A549 (cell line): ENCODE measurements at regions not wholly inside any gene's neighbourhood (a gene's known extent, or its start where the extent isn't known, plus 50 kb on each side); places are given as distances from the start of the nearest gene placed in this dataset.

ENCODE experiments used
- ATAC-seq, 2 experiments: fragments of 200-7000 bp in 1 of 2; fragments of >200 bp in 1 of 2; cut with Nextera tagmentation in 1 of 2; cut with Tn5 transposase in 1 of 2; 3 replicates each; pipeline versions ENCODE4 v1.8.0 to v1.9.1; 2018 to 2020; ENCODE audit warnings: mild to moderate bottlenecking in 1 of 2, moderate library complexity in 1 of 2
- CTCF ChIA-PET: fragments of 300-600 bp; sonication (Branson Sonifier 250); formaldehyde crosslinking; extraction: SDS; loops from one replicate; lab custom pipeline; 2021; ENCODE audit warnings: antibody characterized with exemption, inconsistent platforms; lab: Yijun Ruan, JAX
- POLR2A ChIA-PET: fragments of 350-600 bp; formaldehyde crosslinking; extraction: SDS; loops from one replicate; lab custom pipeline; 2021; ENCODE audit warnings: antibody characterized with exemption, inconsistent platforms; lab: Yijun Ruan, JAX
- DNase-seq, 2 experiments: peaks; one replicate each; pipeline versions ENCODE4 v3.0.0 to v3.0.0-alpha.2; 2011 to 2016; ENCODE audit warnings: low read depth in 1 of 2, low spot score in 1 of 2
- FAIRE-seq: peaks from 2 replicates; lab custom pipeline; 2011; peaks lifted over from hg19 to GRCh38; lab: Jason Lieb, UNC
- H3K27ac ChIP-seq, 2 experiments: fragments of >200 bp; sonication (Bioruptor Twin); formaldehyde crosslinking; 3 replicates each; pipeline ENCODE4 v1.5.1; 2016 to 2017
- H3K4me1 ChIP-seq: fragments of >200 bp; sonication (Bioruptor Twin); formaldehyde crosslinking; 3 replicates; pipeline ENCODE4 v1.6.1; 2016
- H3K4me2 ChIP-seq: fragments of >200 bp; sonication (Bioruptor Twin); formaldehyde crosslinking; 3 replicates; pipeline ENCODE4 v1.6.1; 2016
- H3K4me3 ChIP-seq: fragments of >200 bp; sonication (Bioruptor Twin); formaldehyde crosslinking; 3 replicates; pipeline ENCODE4 v1.5.1; 2016
- H3K9me3 ChIP-seq: fragments of >200 bp; sonication (Bioruptor Twin); formaldehyde crosslinking; 3 replicates; pipeline ENCODE4 v1.6.1; 2016
- CBX2 ChIP-seq: fragments of 200-600 bp; sonication (generic); IDR thresholded peaks from 2 replicates; pipeline ENCODE4 v1.6.1; 2016; ENCODE audit warnings: low read depth, mild to moderate bottlenecking, borderline replicate concordance
- CBX8 ChIP-seq: fragments of 200-600 bp; sonication (generic); IDR thresholded peaks from 2 replicates; pipeline ENCODE4 v1.6.1; 2016
- EHMT2 ChIP-seq: fragments of 200-600 bp; sonication (generic); IDR thresholded peaks from 2 replicates; pipeline ENCODE4 v1.6.1; 2016; ENCODE audit warnings: antibody characterized with exemption, low read depth, mild to moderate bottlenecking, moderate library complexity
- FOSB ChIP-seq: fragments of 250-450 bp; sonication (Bioruptor Pico); IDR thresholded peaks from 2 replicates; pipeline ENCODE4 v1.5.0; 2020; ENCODE audit warnings: mild to moderate bottlenecking, moderate library complexity
- FOXS1 ChIP-seq: fragments of 250-450 bp; sonication (Bioruptor Pico); IDR thresholded peaks from 2 replicates; pipeline ENCODE4 v1.5.0; 2020; ENCODE audit warnings: mild to moderate bottlenecking, moderate library complexity
- GATA3 ChIP-seq: IDR thresholded peaks from 2 replicates; pipeline ENCODE4 v1.6.1; 2012; ENCODE audit warnings: borderline replicate concordance
- HDAC2 ChIP-seq: fragments of 200-600 bp; sonication (generic); IDR thresholded peaks from 2 replicates; pipeline ENCODE4 v1.6.1; 2016
- HEYL ChIP-seq: fragments of 250-450 bp; sonication (Bioruptor Pico); IDR thresholded peaks from 2 replicates; pipeline ENCODE4 v1.8.0; 2021; ENCODE audit warnings: mild to moderate bottlenecking, moderate library complexity
- HOXA7 ChIP-seq: fragments of 250-450 bp; sonication (Bioruptor Pico); IDR thresholded peaks from 2 replicates; pipeline ENCODE4 v1.5.0; 2020; ENCODE audit warnings: mild to moderate bottlenecking, moderate library complexity
- JUNB ChIP-seq: fragments of >200 bp; sonication (Bioruptor Twin); formaldehyde crosslinking; IDR thresholded peaks from 2 replicates; pipeline ENCODE4 v1.6.1; 2016
- KDM1A ChIP-seq: fragments of 200-600 bp; sonication (generic); IDR thresholded peaks from 2 replicates; pipeline ENCODE4 v1.6.1; 2016; ENCODE audit warnings: low read depth, mild to moderate bottlenecking
- MAZ ChIP-seq: fragments of 150-350 bp; IDR thresholded peaks from 2 replicates; pipeline ENCODE4 v1.6.1; 2014; ENCODE audit warnings: antibody characterized with exemption, low read depth, low read length, borderline replicate concordance
- NPAS2 ChIP-seq: fragments of 250-450 bp; sonication (Bioruptor Pico); IDR thresholded peaks from 2 replicates; pipeline ENCODE4 v1.8.0; 2022; ENCODE audit warnings: mild to moderate bottlenecking, moderate library complexity, borderline replicate concordance
- NR3C1 ChIP-seq: fragments of >200 bp; sonication (Bioruptor Twin); formaldehyde crosslinking; IDR thresholded peaks from 3 replicates; pipeline ENCODE4 v1.6.1; 2017
- PHF8 ChIP-seq: fragments of 200-600 bp; sonication (generic); IDR thresholded peaks from 2 replicates; pipeline ENCODE4 v1.6.1; 2016; ENCODE audit warnings: low read depth, mild to moderate bottlenecking, antibody characterized with exemption, moderate library complexity, borderline replicate concordance
- POLR2A ChIP-seq: IDR thresholded peaks from 2 replicates; pipeline ENCODE4 v1.6.1; 2012; ENCODE audit warnings: mild to moderate bottlenecking, low read length
- POLR2AphosphoS2 ChIP-seq: conservative IDR thresholded peaks from 2 replicates; pipeline ENCODE4 v1.6.1; 2012; ENCODE audit warnings: low read length, improper control_type of control experiment, inconsistent platforms
- RAD21 ChIP-seq, 2 experiments: fragments of >200 bp in 1 of 2; sonication (Bioruptor Twin) in 1 of 2; formaldehyde crosslinking in 1 of 2; IDR thresholded peaks in 1 of 2; conservative IDR thresholded peaks in 1 of 2; 2 replicates in 1 of 2; 3 replicates in 1 of 2; pipeline ENCODE4 v1.6.1; 2012 to 2018; ENCODE audit warnings: inconsistent platforms in 1 of 2
- RARB ChIP-seq: fragments of 250-450 bp; sonication (Bioruptor Pico); IDR thresholded peaks from 2 replicates; pipeline ENCODE4 v1.8.0; 2021; ENCODE audit warnings: mild to moderate bottlenecking, moderate library complexity
- SMC3 ChIP-seq: fragments of >200 bp; sonication (Bioruptor Twin); formaldehyde crosslinking; IDR thresholded peaks from 3 replicates; pipeline ENCODE4 v1.6.1; 2018; ENCODE audit warnings: inconsistent platforms
- TFCP2L1 ChIP-seq: fragments of 250-450 bp; sonication (Bioruptor Pico); IDR thresholded peaks from 2 replicates; pipeline ENCODE4 v1.5.0; 2021; ENCODE audit warnings: mild to moderate bottlenecking
- TP53 ChIP-seq: fragments of 250-450 bp; sonication (Bioruptor Pico); IDR thresholded peaks from 2 replicates; pipeline ENCODE4 v1.5.0; 2021; ENCODE audit warnings: mild to moderate bottlenecking, moderate library complexity
- ZC3H11A ChIP-seq: fragments of 450-650 bp; IDR thresholded peaks from 2 replicates; pipeline ENCODE4 v1.6.1; 2014; ENCODE audit warnings: antibody characterized with exemption, mild to moderate bottlenecking
- ZFP36 ChIP-seq: fragments of 450-650 bp; IDR thresholded peaks from 2 replicates; pipeline ENCODE4 v1.6.1; 2014; ENCODE audit warnings: borderline replicate concordance; ENCODE audit not compliant: partially characterized antibody
- ZSCAN20 ChIP-seq: fragments of 250-450 bp; sonication (Bioruptor Pico); IDR thresholded peaks from 2 replicates; pipeline ENCODE4 v1.8.0; 2022; ENCODE audit warnings: mild to moderate bottlenecking, moderate library complexity
- WGBS: methylation state at CpG from one replicate; pipeline ENCODE4 v1.1.6; 2017; ENCODE audit errors: missing lambda C conversion rate; 5-methylcytosine and 5-hydroxymethylcytosine counted together
- TF ChIP-seq, protein P1 (sequence below): fragments of >200 bp; sonication (Bioruptor Twin); formaldehyde crosslinking; IDR thresholded peaks from 3 replicates; pipeline ENCODE4 v1.5.1; 2016
- TF ChIP-seq, protein P2 (sequence below): fragments of >200 bp; sonication (Bioruptor Twin); formaldehyde crosslinking; IDR thresholded peaks from 2 replicates; pipeline ENCODE4 v1.6.1; 2016
- TF ChIP-seq, protein P3 (sequence below): IDR thresholded peaks from 2 replicates; pipeline ENCODE4 v1.6.1; 2012; ENCODE audit warnings: low read depth, borderline replicate concordance
- TF ChIP-seq, protein P4 (sequence below): IDR thresholded peaks from 2 replicates; pipeline ENCODE4 v1.6.1; 2012
- TF ChIP-seq, protein P5 (sequence below): fragments of 250-450 bp; sonication (Bioruptor Pico); IDR thresholded peaks from 2 replicates; pipeline ENCODE4 v1.5.0; 2020; ENCODE audit warnings: low read depth, mild to moderate bottlenecking, moderate library complexity

DNA sequence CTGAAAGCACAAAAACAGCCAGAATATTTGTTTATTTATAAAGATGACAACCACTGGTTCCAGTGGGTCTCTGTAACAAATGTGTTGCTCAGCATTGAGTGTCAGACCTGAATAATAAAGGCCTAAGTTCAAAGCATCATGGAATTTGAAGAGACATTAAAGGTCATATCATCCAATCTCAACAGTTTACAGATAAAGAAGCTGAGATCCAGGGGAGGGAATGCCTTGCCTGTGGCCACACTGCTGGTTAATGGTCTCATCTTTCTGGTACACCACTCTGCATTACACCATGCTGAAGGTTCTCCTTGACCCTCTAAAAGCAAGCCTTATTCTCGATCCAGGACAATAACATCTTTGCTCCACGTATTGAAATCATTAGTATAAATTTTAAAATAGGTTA is 446.5 kb upstream of the ACVR2A start:
- WGBS = 2% methylated on average over 2 of the region's 2 CpGs
- Histone ChIP-seq H3K4me3 (no peak overlapping the region), H3K4me2 (no peak overlapping the region), H3K27ac (no peak overlapping the region), H3K4me1 (no peaks in the 10 kb centered on the region), H3K9me3 (no peaks in the 10 kb centered on the region)
- CTCF ChIA-PET = no interaction called here
- FAIRE-seq = no peak
- POLR2A ChIA-PET = no interaction called here
- ATAC-seq = no peak
- TF ChIP-seq NPAS2 (CRISPR knock-in tag) = no peak
- TF ChIP-seq POLR2A = no peak
- TF ChIP-seq, protein P1, sequence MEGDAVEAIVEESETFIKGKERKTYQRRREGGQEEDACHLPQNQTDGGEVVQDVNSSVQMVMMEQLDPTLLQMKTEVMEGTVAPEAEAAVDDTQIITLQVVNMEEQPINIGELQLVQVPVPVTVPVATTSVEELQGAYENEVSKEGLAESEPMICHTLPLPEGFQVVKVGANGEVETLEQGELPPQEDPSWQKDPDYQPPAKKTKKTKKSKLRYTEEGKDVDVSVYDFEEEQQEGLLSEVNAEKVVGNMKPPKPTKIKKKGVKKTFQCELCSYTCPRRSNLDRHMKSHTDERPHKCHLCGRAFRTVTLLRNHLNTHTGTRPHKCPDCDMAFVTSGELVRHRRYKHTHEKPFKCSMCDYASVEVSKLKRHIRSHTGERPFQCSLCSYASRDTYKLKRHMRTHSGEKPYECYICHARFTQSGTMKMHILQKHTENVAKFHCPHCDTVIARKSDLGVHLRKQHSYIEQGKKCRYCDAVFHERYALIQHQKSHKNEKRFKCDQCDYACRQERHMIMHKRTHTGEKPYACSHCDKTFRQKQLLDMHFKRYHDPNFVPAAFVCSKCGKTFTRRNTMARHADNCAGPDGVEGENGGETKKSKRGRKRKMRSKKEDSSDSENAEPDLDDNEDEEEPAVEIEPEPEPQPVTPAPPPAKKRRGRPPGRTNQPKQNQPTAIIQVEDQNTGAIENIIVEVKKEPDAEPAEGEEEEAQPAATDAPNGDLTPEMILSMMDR = no peak
- TF ChIP-seq TP53 (CRISPR knock-in tag) = no peak
- no peak for TF ChIP-seq ZFP36
- no peak for TF ChIP-seq ZC3H11A
- TF ChIP-seq, protein P2, sequence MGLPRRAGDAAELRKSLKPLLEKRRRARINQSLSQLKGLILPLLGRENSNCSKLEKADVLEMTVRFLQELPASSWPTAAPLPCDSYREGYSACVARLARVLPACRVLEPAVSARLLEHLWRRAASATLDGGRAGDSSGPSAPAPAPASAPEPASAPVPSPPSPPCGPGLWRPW = no peak
- TF ChIP-seq ZSCAN20 (CRISPR knock-in tag) = no peak
- TF ChIP-seq KDM1A = no peak
- TF ChIP-seq, protein P3, sequence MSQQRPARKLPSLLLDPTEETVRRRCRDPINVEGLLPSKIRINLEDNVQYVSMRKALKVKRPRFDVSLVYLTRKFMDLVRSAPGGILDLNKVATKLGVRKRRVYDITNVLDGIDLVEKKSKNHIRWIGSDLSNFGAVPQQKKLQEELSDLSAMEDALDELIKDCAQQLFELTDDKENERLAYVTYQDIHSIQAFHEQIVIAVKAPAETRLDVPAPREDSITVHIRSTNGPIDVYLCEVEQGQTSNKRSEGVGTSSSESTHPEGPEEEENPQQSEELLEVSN = no peak
- no peak for TF ChIP-seq TFCP2L1 (CRISPR knock-in tag)
- TF ChIP-seq, protein P4, sequence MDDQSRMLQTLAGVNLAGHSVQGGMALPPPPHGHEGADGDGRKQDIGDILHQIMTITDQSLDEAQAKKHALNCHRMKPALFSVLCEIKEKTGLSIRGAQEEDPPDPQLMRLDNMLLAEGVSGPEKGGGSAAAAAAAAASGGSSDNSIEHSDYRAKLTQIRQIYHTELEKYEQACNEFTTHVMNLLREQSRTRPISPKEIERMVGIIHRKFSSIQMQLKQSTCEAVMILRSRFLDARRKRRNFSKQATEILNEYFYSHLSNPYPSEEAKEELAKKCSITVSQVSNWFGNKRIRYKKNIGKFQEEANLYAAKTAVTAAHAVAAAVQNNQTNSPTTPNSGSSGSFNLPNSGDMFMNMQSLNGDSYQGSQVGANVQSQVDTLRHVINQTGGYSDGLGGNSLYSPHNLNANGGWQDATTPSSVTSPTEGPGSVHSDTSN = no peak
- TF ChIP-seq JUNB = no peak
- no peak for DNase-seq

DNA sequence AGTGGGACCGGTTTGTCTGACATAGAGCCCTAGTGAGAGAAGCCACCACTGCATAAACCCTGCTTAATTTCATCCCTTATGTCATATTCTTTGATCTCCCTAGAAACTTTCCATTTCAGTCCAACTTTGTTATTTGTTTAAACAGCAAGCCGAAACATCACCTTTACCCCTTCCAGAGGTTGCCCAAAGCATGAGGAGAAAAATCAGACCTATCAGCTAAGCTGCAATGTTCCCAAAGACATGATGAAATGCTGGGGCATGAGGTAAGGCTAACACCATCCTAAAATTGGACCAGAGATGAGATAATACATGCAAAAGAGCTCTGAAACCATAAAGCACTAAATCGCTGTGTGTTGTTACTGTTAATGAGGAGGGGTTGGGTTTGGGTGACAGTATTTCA is 447.9 kb upstream of the ACVR2A start:
- Histone ChIP-seq H3K4me2 (no peak overlapping the region), H3K27ac (no peak overlapping the region), H3K4me1 (no peaks in the 10 kb centered on the region)
- no peak for FAIRE-seq
- CTCF ChIA-PET = no interaction called here
- no peak for ATAC-seq
- 33% methylated on average over 3 of the region's 3 CpGs for WGBS
- POLR2A ChIA-PET = no interaction called here
- no peak for DNase-seq
- TF ChIP-seq MAZ = no peak
- TF ChIP-seq GATA3 = no peak
- no peak for TF ChIP-seq RARB (CRISPR knock-in tag)
- TF ChIP-seq FOSB (CRISPR knock-in tag) = no peak
- TF ChIP-seq HDAC2 = no peak
- TF ChIP-seq ZFP36 = no peak
- no peak for TF ChIP-seq CBX8
- no peak for TF ChIP-seq PHF8
- TF ChIP-seq HOXA7 (CRISPR knock-in tag) = no peak
- TF ChIP-seq, all 56 proteins: peak for 0
- Histone ChIP-seq H3K9me3 (no peaks in the 10 kb centered on the region), H3K4me3 (no peak overlapping the region)

DNA sequence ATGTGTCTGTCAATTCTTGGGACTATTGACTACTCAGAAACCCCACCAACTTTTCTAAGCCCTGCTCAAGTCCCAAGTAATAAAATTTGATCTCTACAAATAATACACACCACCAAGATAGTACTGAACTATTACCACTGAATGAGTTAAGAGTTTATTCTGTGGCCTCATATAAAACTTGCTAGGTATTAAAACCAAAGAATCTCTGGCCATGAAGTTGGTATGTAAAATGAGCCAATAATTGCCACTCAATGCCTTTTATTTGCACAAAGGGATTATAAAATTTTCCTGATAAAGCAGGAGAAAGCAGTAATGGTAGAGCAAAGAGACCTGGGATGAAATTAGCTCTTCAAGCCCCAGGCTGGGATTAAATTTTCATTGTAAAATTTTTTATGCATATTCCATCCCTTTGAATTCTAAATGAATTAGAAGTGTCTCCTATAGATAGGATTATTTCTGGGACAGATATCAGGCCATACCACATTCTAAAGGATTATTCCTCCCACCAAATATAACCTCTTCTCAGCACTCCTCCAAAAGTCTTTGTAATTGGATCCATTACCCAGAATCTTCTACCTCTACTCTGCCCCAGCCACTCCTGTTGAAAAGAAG is 450.5 kb upstream of the ACVR2A start:
- Histone ChIP-seq H3K9me3 (no peaks in the 10 kb centered on the region), H3K27ac (no peak overlapping the region), H3K4me3 (no peak overlapping the region), H3K4me1 (no peaks in the 10 kb centered on the region), H3K4me2 (no peak overlapping the region)
- CTCF ChIA-PET = no interaction called here
- POLR2A ChIA-PET = no interaction called here
- ATAC-seq (no peak), DNase-seq (no peak), FAIRE-seq (no peak)
- TF ChIP-seq NPAS2 (CRISPR knock-in tag) = no peak
- no peak for TF ChIP-seq FOXS1 (CRISPR knock-in tag)
- no peak for TF ChIP-seq SMC3
- TF ChIP-seq, protein P5, sequence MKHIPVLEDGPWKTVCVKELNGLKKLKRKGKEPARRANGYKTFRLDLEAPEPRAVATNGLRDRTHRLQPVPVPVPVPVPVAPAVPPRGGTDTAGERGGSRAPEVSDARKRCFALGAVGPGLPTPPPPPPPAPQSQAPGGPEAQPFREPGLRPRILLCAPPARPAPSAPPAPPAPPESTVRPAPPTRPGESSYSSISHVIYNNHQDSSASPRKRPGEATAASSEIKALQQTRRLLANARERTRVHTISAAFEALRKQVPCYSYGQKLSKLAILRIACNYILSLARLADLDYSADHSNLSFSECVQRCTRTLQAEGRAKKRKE = no peak
- no peak for TF ChIP-seq EHMT2
- TF ChIP-seq CBX2 = no peak
- no peak for TF ChIP-seq POLR2AphosphoS2
- no peak for TF ChIP-seq RAD21 (conservative IDR thresholded peaks at IDR 0.05 in 1 of 2, IDR thresholded peaks at IDR 0.05 in 1 of 2)
- no peak for TF ChIP-seq NR3C1
- no peak for TF ChIP-seq HEYL
- TF ChIP-seq, protein P4 = no peak
- TF ChIP-seq RARB (CRISPR knock-in tag) = no peak
- TF ChIP-seq, protein P3 = no peak
